AG09319 (cell line): ENCODE measurements at regions not wholly inside any gene's neighbourhood (a gene's known extent, or its start where the extent isn't known, plus 50 kb on each side); places are given as distances from the start of the nearest gene placed in this dataset.
A peak's percentile ranks its signal among the peaks of the same experiment; 100 is the strongest.
"Not testable (repeated sequence)": the region's sequence is repeated elsewhere in the genome, so short reads cannot be mapped to it uniquely, and the experiment has no call there.

Experiments used
- DNase-seq: peaks from one replicate; pipeline ENCODE4 v3.0.0-alpha.2; 2010; ENCODE audit warnings: low read depth; ENCODE audit errors: extremely low read depth
- CTCF ChIP-seq: IDR thresholded peaks from 2 replicates; pipeline ENCODE4 v1.5.1; 2011; ENCODE audit warnings: low read depth, mild to moderate bottlenecking, inconsistent platforms, low read length, moderate library complexity

- TF ChIP-seq CTCF, result no peak
- no peak for DNase-seq
Measured at GRCh38 chr7:130789436-130789835, 55.4 kb upstream of the KLF14 start.

GRCh38 chr7:130791746-130792145, 57.7 kb upstream of the KLF14 start:
- no peak for DNase-seq
- no peak for TF ChIP-seq CTCF

GRCh38 chr7:130793855-130794618, 60.0 kb upstream of the KLF14 start:
- peak; percentile 4 for DNase-seq

GRCh38 chr7:130794619-130794922, 60.6 kb upstream of the KLF14 start:
- no peak for TF ChIP-seq CTCF
- no peak for DNase-seq

More at GRCh38 chr7:130793855-130794618, 60.0 kb upstream of the KLF14 start:
- TF ChIP-seq CTCF, result peak; percentile 30

GRCh38 chr7:130796425-130796824, 62.4 kb upstream of the KLF14 start:
- not testable (repeated sequence) for DNase-seq

- no peak for TF ChIP-seq CTCF
- no peak for DNase-seq
Measured at GRCh38 chr7:130803127-130803526, 69.1 kb upstream of the KLF14 start.

GRCh38 chr7:130804220-130804619, 70.2 kb upstream of the KLF14 start:
- no peak for TF ChIP-seq CTCF
- DNase-seq, result no peak

GRCh38 chr7:130812819-130813218, 78.8 kb upstream of the KLF14 start:
- not testable (repeated sequence) for DNase-seq
